GM21723 (cell line): ENCODE measurements at regions not wholly inside any gene's neighbourhood (a gene's known extent, or its start where the extent isn't known, plus 50 kb on each side); places are given as distances from the start of the nearest gene placed in this dataset.
A peak's percentile ranks its signal among the peaks of the same experiment; 100 is the strongest.

ENCODE experiments used
- ATAC-seq: cut with Tn5 transposase; IDR thresholded peaks from one replicate; pipeline ENCODE4 v1.9.1; 2021; ENCODE audit warnings: mild to moderate bottlenecking, moderate library complexity; ENCODE audit not compliant: unreplicated experiment

DNA sequence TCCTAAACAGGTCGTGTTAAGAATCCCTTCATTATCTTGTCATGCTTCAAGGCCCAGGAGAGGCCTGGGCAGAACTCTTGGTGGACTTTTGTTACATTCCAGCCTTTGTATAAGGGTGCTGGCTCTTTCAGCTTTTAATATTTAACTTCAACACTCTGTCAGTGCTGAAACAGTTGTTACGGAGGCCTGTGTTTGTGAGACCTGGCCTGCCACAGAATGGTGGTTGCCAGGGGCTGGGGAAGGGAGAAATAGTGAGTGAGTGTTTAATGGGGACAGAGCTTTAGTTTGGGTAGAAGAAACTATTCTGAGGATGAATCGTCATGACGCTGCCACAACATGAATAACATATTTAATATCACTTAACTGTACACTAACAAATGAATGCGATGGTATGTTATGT lies 1027.6 kb upstream of the PRKX start:
- ATAC-seq = no peak

DNA sequence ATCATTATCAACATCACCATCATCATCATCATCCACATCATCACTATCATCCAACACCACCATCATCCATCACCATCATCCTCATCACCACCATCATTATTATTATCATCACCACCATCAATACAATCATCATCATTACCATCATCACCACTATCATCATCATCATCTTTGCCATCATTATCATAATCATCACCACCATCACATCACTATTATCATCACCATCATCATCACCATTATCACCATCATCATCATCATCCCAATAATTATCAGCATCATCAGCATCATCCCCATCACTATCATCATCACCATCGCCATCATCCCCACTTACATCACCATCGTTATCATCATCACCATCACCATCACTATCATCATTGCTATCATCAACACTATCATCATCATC lies 1021.9 kb upstream of the PRKX start:
- no peak for ATAC-seq

DNA sequence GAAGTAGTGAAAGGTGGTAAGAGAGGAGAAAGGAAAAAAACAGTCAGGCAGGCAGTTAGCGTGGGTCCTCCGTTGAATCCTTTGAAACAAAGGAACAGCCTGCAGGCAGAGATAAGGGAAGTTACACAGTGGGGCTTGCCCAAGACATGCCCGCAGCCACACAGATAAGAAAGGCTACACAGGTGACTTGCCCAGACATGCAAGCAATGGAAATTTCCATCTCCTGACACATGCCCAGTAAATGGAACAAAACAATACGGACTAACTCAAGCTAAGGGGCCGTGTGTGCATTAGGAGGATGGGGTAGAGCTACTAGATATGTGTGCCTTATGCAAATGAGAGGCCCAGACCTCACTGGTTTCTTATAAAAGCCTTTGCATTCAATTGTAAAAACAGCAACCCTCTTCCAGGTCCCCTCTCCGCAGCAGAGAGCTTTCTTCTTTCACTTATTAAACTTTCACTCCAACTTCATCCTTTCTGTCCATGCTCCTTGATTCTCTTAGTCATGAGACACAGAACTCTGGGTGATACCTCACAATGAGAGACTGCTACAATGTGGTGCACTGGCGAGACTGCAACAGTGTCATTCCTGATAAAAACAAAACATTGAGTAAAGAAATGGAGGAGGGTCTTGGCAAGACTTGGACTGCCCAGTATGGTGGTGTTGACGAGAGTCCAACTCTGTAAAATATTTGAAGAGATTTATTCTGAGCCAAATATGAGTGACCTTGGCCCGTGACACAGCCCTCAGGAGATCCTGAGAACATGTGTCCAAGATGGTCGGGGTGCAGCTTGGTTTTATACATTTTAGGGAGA lies 997.4 kb upstream of the PRKX start:
- peak; percentile 83 for ATAC-seq

DNA sequence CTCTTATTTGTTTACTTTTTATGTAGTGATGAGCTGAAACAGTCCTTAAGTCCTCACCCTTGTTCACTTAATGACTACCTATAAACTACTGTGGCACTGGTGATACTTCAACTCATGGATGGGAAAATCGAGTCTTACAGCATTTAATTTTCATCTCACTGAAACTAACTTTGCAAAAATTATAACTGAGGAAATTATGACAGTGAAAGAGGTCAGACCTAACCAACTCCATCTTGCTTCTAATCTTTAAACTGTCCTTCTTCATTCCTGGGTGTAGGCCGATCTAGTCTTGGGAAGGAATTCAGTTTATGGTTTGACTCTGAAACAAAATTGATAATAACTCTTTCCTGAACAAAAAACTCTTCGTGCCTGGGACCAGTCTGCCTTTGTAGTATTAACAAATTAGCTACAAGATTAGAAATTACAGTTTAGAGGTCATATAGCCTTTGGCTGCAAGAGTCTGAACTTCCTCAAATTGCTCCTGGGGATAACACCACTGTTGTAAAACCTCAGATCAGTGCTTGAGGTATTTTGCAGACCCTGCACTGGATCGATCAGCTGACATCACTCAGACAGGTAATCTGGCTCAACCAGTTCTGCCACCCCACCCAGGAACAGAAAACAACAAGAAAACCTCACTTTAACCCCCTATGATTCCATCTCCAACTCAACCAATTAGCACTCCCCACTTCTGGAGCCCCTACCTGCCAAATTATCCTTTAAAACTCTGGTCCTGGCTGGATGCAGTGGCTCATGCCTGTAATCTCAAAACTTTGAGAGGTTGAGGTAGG lies 995.7 kb upstream of the PRKX start:
- ATAC-seq = no peak

- no peak for ATAC-seq
These were observed 993.5 kb upstream of the PRKX start for GRCh38 chrX:4706961-4707360.

- ATAC-seq = no peak
These were observed 977.1 kb upstream of the PRKX start for GRCh38 chrX:4690521-4690920.

DNA sequence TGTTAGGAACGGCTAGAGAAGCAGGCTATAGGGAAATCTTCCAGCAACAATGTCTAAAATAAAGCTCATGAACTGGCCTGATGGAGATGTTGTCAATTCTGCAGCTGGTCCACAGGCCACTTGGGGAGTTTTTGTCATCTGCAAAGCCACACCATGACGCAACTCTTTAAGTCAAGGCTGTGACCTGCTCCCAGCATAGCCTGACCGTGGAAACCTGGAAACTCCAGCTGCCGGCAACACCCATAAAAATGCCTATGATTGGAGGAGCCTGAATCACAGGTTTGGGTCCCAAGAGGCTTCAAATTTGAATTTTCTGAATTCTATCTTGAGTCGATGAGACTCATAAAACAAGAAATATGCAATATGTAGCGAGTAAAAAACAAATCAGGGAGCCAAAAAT lies 969.2 kb upstream of the PRKX start:
- ATAC-seq = no peak

DNA sequence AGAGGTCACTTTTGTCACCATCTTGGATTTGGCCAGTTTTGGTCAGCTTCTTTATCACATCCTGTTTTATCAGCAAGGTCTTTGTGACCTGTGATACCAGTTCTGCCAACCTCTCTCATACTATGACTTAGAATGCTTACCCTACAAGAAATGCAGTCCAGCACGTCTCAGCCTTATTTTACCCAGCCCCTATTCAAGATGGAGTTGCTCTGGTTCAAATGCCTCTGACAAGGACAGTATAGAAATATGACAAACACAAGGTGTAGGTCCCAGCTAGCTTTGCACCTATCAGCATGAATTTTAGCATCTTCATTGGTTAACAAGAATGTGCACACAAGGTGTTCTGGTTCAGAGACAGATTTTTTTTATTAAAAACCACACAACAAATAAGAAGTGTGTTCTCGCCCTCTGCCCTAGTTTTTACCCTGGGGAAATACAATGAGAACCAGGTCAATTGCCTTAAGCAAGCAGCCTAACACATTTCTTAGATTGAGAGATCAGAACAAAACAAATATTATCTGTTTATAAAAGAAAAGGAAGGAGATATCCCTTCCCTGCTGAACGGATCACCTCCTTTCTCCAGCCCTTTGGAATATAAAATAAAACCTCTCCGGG lies 962.3 kb upstream of the PRKX start:
- no peak for ATAC-seq

DNA sequence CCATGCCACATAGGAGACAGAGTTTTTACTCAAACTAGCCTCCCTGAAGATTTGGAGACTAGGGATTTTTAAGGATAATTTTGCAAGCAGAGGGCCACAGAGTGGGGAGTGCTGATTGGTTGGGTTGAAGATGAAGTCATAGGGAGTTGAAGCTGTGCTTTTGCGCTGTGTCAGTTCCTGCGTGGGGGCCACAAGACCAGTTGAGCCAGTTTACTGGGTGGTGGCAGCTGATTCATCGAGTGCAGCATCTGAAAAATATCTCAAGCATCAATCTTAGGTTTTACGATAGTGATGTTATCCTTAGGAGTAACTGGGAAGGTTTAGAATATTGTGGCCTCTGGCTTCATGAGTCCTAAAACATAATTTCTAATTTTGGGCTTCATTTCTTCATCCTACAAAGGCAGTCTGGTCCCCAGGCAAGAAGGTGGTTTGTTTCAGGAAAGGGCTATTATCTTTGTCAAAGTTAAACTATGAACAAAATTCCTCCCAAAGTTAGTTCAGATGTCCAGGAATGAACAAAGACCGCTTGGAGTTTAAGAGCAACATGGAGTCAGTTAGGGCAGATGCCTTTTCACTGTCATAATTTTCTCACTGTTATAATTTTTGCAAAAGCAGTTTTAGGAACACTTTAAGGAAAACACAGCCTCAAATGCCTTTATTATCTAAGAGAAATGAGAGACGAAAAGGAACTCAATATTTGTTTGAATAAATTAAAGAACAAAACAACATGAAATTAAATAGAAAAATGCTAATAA lies 960.8 kb upstream of the PRKX start:
- no peak for ATAC-seq

- no peak for ATAC-seq
These were observed 957.9 kb upstream of the PRKX start for GRCh38 chrX:4671344-4671743.

DNA sequence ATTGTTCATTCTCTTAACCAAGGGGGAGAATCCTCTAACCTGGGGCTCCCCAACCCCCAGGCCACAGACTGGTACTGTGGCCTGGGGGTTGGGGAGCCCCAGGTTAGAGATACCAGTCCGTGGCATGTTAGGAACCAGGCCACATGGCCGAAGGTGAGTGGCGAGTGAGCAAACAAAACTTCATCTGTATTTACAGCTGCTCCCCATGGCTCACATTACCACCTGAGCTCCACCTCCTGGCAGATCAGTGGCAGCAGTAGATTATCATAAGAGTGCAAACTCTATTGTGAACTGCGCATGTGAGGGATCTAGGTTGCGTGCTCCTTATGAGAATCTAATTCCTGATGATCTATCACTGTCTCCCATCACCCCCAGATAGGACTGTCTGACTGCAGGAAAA lies 957.2 kb upstream of the PRKX start:
- no peak for ATAC-seq

GRCh38 chrX:4668802-4669536 lies 955.5 kb upstream of the PRKX start:
- no peak for ATAC-seq

- no peak for ATAC-seq
These were observed 949.6 kb upstream of the PRKX start for GRCh38 chrX:4663085-4663484.

GRCh38 chrX:4661771-4662170 lies 948.3 kb upstream of the PRKX start:
- ATAC-seq = no peak

DNA sequence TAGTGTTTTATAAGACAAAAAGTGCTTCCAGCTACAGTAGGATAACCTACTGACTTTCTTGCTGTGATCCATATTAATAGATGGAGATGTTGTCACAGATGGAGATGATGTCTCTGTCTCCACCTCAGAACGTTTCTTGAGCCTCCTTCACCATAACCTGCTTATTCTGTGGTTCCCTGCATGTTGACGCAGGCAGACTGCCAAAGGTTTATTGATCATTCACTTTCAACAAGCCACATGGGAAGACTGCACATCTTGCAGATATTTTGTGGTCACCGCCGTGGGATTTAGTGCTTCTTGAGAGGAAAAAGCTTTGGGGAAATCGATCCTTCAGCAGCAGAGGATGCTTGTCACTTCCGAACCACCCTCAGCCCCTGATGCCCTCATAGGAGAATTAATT lies 943.0 kb upstream of the PRKX start:
- ATAC-seq = no peak

- ATAC-seq = no peak
These were observed 942.3 kb upstream of the PRKX start for GRCh38 chrX:4655743-4656142.

GRCh38 chrX:4642114-4642513 lies 928.7 kb upstream of the PRKX start:
- no peak for ATAC-seq

GRCh38 chrX:4638036-4638435 lies 924.6 kb upstream of the PRKX start:
- ATAC-seq = no peak

GRCh38 chrX:4627414-4627813 lies 914.0 kb upstream of the PRKX start:
- no peak for ATAC-seq

DNA sequence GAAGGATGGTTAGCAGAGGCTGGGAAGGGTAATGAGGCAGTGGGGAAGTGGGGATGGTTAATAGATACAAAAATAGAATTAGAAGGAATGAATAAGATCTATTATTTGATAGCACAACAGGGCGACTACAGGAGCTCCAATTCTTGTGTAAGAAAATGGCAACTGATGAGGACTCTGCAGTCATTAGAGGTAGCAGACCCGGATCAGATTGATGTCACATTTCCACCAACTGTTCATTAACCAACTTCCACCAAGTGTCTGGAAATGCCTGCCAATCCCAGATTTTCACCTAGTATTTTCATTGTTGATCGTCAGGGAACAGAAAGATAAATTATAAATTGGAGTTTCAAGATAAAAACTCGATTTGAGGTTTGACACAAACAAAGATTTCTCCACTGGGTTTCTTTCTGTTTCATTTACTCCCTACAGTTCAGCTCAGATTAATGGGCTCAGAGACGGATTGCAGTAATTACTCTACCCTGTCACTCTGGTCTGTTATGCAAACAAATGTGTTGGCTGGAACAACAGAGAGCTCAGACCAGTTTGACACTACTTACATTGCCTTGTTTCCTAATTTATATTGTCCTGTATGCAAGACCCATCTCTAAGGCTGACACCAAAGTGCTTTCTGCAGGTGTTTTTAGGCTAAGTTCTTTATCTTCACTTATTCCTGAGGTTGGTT lies 909.2 kb upstream of the PRKX start:
- no peak for ATAC-seq
